Neural cell (in vitro differentiated cells): ENCODE measurements at regions not wholly inside any gene's neighbourhood (a gene's known extent, or its start where the extent isn't known, plus 50 kb on each side); places are given as distances from the start of the nearest gene placed in this dataset.

Experiments
- EP300 ChIP-seq: fragments of 450-650 bp; conservative IDR thresholded peaks from 2 replicates; pipeline ENCODE4 v1.6.1; 2014; ENCODE audit warnings: antibody characterized with exemption, mild to moderate bottlenecking, moderate library complexity; ENCODE audit not compliant: poor library complexity, severe bottlenecking
- EZH2 ChIP-seq: fragments of 200-600, 300-800 bp; shearing (Covaris generic), sonication (generic); IDR thresholded peaks from 2 replicates; pipeline ENCODE4 v1.6.1; 2014; ENCODE audit warnings: antibody characterized with exemption, low read length, borderline replicate concordance, mild to moderate bottlenecking; ENCODE audit not compliant: insufficient read depth, poor library complexity, severe bottlenecking
- MXI1 ChIP-seq: fragments of 450-650 bp; conservative IDR thresholded peaks from 2 replicates; pipeline ENCODE4 v1.6.1; 2014; ENCODE audit warnings: antibody characterized with exemption, mild to moderate bottlenecking; ENCODE audit not compliant: poor library complexity, severe bottlenecking
- POLR2AphosphoS5 ChIP-seq: IDR thresholded peaks from 2 replicates; pipeline ENCODE4 v1.6.1; 2012
- SMC3 ChIP-seq: fragments of 450-650 bp; conservative IDR thresholded peaks from 2 replicates; pipeline ENCODE4 v1.6.1; 2014; ENCODE audit warnings: antibody characterized with exemption, mild to moderate bottlenecking, moderate library complexity; ENCODE audit not compliant: poor library complexity
- TAF1 ChIP-seq: IDR thresholded peaks from 2 replicates; pipeline ENCODE4 v1.6.1; 2012; ENCODE audit warnings: low read depth
- TF ChIP-seq, protein P1 (sequence below): fragments of 450-650 bp; IDR thresholded peaks from 2 replicates; pipeline ENCODE4 v1.5.1; 2014; ENCODE audit warnings: antibody characterized with exemption, mild to moderate bottlenecking, moderate library complexity; ENCODE audit not compliant: poor library complexity, severe bottlenecking
- TF ChIP-seq, protein P2 (sequence below): IDR thresholded peaks from 2 replicates; pipeline ENCODE4 v1.6.1; 2012; ENCODE audit warnings: borderline replicate concordance

DNA sequence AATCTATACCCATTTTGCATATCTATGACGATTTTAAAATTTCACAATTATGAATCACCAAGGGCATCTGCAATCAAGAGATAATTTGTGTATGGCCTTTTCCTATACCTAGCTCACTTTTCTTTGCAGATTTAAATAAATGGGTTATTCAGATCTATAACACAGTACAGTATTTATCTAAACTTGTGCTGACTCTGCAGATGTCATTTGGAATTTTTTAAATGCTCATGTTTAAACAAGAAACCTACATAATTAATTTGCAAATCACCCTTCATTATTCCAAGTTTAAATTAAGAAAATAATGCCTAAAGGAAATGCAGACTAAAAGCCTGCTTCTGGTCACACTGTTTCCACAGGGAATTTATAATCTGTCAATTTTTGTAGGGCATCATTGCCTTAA is 284.2 kb downstream of the SI start:
- TF ChIP-seq EZH2 (no peak), SMC3 (no peak), EP300 (no peak), MXI1 (no peak), TAF1 (no peak), POLR2AphosphoS5 (no peak)
- TF ChIP-seq, protein P1, sequence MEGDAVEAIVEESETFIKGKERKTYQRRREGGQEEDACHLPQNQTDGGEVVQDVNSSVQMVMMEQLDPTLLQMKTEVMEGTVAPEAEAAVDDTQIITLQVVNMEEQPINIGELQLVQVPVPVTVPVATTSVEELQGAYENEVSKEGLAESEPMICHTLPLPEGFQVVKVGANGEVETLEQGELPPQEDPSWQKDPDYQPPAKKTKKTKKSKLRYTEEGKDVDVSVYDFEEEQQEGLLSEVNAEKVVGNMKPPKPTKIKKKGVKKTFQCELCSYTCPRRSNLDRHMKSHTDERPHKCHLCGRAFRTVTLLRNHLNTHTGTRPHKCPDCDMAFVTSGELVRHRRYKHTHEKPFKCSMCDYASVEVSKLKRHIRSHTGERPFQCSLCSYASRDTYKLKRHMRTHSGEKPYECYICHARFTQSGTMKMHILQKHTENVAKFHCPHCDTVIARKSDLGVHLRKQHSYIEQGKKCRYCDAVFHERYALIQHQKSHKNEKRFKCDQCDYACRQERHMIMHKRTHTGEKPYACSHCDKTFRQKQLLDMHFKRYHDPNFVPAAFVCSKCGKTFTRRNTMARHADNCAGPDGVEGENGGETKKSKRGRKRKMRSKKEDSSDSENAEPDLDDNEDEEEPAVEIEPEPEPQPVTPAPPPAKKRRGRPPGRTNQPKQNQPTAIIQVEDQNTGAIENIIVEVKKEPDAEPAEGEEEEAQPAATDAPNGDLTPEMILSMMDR = no peak
- TF ChIP-seq, protein P2, sequence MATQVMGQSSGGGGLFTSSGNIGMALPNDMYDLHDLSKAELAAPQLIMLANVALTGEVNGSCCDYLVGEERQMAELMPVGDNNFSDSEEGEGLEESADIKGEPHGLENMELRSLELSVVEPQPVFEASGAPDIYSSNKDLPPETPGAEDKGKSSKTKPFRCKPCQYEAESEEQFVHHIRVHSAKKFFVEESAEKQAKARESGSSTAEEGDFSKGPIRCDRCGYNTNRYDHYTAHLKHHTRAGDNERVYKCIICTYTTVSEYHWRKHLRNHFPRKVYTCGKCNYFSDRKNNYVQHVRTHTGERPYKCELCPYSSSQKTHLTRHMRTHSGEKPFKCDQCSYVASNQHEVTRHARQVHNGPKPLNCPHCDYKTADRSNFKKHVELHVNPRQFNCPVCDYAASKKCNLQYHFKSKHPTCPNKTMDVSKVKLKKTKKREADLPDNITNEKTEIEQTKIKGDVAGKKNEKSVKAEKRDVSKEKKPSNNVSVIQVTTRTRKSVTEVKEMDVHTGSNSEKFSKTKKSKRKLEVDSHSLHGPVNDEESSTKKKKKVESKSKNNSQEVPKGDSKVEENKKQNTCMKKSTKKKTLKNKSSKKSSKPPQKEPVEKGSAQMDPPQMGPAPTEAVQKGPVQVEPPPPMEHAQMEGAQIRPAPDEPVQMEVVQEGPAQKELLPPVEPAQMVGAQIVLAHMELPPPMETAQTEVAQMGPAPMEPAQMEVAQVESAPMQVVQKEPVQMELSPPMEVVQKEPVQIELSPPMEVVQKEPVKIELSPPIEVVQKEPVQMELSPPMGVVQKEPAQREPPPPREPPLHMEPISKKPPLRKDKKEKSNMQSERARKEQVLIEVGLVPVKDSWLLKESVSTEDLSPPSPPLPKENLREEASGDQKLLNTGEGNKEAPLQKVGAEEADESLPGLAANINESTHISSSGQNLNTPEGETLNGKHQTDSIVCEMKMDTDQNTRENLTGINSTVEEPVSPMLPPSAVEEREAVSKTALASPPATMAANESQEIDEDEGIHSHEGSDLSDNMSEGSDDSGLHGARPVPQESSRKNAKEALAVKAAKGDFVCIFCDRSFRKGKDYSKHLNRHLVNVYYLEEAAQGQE = no peak
